Activated T-cell treated with anti-CD3 and anti-CD28 coated beads, Interleukin-2, amount 50 U/mL, for 72 hours (primary cell): ENCODE measurements at regions not wholly inside any gene's neighbourhood (a gene's known extent, or its start where the extent isn't known, plus 50 kb on each side); places are given as distances from the start of the nearest gene placed in this dataset.

Source experiments
- ATAC-seq, 2 donors: fragments of 150-1000 bp; cut with Tn5 transposase; replicated peaks in 1 of 2; 2 replicates each; pipeline ENCODE4 v1.10.0; 2021; ENCODE audit warnings: moderate library complexity in 2 of 2, mild to moderate bottlenecking in 1 of 2
- DNase-seq, 2 donors: peaks; one replicate each; pipeline ENCODE4 v3.0.0; 2021 to 2022; ENCODE audit warnings: mixed read lengths in 1 of 2
- H3K27ac Mint-ChIP-seq: one replicate; pipeline ENCODE4 v1.8.0; 2022; ENCODE audit warnings: mild to moderate bottlenecking, moderate library complexity, mixed read lengths
- H3K27me3 Mint-ChIP-seq: one replicate; pipeline ENCODE4 v1.8.0; 2022; ENCODE audit warnings: low read depth, mixed read lengths
- H3K36me3 Mint-ChIP-seq, 2 donors: one replicate each; pipeline ENCODE4 v1.8.0; 2022; ENCODE audit warnings: mixed read lengths in 2 of 2, mild to moderate bottlenecking in 1 of 2; ENCODE audit not compliant: insufficient read depth in 2 of 2
- H3K4me1 Mint-ChIP-seq: one replicate; pipeline ENCODE4 v1.8.0; 2022; ENCODE audit warnings: low read depth, mixed read lengths
- H3K4me3 Mint-ChIP-seq, 2 donors: one replicate each; pipeline ENCODE4 v1.8.0; 2022; ENCODE audit warnings: mild to moderate bottlenecking in 2 of 2, mixed read lengths in 2 of 2, moderate library complexity in 2 of 2
- H3K9me3 Mint-ChIP-seq, 2 donors: one replicate each; pipeline ENCODE4 v1.8.0; 2022; ENCODE audit warnings: mixed read lengths in 2 of 2

DNA sequence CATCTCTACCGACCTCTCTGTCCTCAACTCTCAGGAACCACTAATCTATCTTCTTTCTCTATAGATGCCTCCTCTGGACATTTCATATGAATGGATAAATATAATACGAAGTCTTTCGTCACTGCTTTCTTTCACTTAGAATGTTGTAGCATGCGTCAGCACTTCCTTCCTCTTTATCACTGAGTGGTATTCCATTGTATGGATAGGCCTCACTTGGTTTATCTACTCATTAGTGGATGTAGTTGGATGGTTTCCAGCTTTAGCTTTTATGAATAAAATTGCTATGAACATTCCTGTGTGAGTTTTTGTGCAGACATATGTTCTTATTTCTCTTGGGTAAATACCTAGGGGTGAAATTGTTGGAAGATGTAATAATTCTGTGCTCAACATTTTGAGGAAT, 528.2 kb upstream of the FAT1 start:
- no peak for ATAC-seq

DNA sequence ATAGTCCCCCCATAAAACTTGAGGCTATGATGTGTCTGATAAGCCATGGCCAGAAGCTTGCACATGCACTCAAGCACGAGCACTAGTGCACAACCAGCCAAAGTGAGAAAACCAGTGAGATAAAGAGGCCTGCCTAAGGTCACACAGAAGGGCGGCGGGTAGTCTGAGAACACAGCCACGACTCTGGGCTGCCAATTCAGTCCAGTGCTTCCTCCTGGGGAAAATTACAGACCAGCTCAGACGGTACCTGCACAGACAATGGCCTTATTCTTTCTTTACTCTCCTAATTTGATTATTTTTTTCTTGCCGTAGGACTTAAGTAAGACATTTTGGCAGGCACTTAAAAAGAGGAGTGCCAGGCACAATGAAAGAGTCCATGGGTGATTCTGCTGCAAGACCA, 533.2 kb upstream of the FAT1 start:
- ATAC-seq, result no peak
- H3K4me1 Mint-ChIP-seq, result no peaks in the 10 kb centered on the region

More for the DNA sequence above, 528.2 kb upstream of the FAT1 start:
- DNase-seq, result no peak
- Mint-ChIP-seq H3K9me3 (peaks cover 8 to 13% of the 10 kb centered on the region in 2 donors), H3K27me3 (no peaks in the 10 kb centered on the region), H3K27ac (no peak overlapping the region), H3K4me1 (no peaks in the 10 kb centered on the region), H3K36me3 (no peaks in the 10 kb centered on the region), H3K4me3 (no peak overlapping the region)

DNA sequence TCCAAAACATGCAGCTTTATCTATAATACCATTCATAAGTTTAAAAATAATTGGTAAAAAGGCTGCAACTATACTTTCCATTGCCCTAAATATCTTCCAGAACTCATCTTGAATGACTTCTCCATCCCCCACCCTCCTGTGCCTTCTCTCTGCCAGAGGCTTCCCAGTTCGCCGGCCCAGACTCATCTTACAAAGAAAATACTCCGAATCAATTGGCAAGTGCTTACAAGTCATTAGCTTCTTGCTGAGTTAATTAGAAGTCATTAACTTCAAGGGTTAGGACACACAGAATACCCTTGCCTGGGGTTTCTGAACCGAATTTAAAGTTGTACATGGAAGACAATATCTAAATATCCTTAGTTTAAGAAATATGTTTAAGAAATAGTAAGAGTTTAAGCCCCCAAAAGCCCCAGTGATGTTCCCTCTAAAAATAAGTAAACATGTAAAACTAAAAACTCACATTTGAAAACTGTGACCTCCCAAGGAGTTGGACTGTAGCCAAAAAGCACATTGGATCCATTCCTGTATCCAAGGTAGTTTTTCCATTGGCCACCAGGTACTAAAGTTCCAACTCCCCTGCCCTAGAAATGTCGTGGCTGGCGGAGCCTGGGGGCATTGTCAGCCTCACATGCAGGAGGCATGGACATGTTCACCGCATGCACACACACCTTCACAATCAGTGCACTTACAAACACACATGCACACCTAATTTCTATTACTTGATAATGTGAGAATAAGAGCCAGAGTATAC, 535.2 kb upstream of the FAT1 start:
- no peaks in the 10 kb centered on the region for H3K36me3 Mint-ChIP-seq
- no peaks in the 10 kb centered on the region for H3K27me3 Mint-ChIP-seq
- no peak for ATAC-seq
- no peak overlapping the region for H3K4me3 Mint-ChIP-seq
- no peak overlapping the region for H3K27ac Mint-ChIP-seq
- peaks cover 0 to 5% of the 10 kb centered on the region in 2 donors for H3K9me3 Mint-ChIP-seq
- H3K4me1 Mint-ChIP-seq, result no peaks in the 10 kb centered on the region
- no peak for DNase-seq

More for the DNA sequence above, 533.2 kb upstream of the FAT1 start:
- H3K4me3 Mint-ChIP-seq, result no peak overlapping the region
- no peaks in the 10 kb centered on the region for H3K36me3 Mint-ChIP-seq
- H3K27ac Mint-ChIP-seq, result no peak overlapping the region
- DNase-seq, result no peak
- H3K9me3 Mint-ChIP-seq, result peaks cover 2 to 7% of the 10 kb centered on the region in 2 donors
- no peaks in the 10 kb centered on the region for H3K27me3 Mint-ChIP-seq

DNA sequence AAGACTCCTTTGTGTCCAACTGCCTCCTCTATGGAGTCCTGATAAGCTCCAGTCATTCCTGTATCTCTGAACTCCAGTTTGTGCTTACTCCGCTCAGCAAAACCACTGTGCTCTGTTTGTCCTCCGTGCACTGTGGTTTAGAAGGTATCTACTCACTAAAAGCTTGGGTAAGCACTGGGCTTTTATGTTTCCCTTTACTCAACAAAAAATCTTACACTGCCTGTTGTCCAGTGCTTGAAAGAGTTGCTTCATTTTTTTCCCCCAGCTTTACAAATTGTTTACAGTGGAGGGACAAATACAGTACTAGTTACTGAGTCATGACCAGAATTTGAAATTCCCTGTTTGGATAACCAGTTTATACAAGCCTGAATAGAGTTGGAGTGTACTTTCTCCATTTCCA, 545.3 kb upstream of the FAT1 start:
- ATAC-seq, result no peak
- Mint-ChIP-seq H3K9me3 (peaks cover 3 to 8% of the 10 kb centered on the region in 2 donors), H3K4me3 (no peak overlapping the region), H3K27me3 (no peaks in the 10 kb centered on the region), H3K36me3 (peaks cover 0 to 2% of the 10 kb centered on the region in 2 donors), H3K4me1 (no peaks in the 10 kb centered on the region), H3K27ac (no peak overlapping the region)
- DNase-seq, result no peak

DNA sequence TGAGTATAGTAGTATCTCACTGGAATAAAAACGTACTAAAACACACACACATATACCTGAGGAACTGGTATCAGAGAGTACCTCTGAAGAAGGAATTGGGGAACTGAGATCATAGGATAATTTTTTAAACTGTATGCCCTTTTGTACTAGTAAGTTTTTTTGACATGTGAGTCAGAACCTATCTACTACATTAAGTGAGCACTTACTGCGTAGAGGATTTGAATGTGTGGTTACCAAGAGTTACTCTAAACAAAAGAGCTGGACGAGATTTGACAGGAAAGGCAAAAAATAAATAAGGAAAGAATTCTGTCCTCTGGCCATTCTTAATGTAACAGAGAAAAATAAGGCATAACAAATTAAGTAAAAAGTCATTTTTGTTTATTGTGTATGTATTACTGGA, 546.5 kb upstream of the FAT1 start:
- Mint-ChIP-seq H3K4me1 (no peaks in the 10 kb centered on the region), H3K4me3 (no peak overlapping the region), H3K27me3 (no peaks in the 10 kb centered on the region), H3K9me3 (peaks cover 3 to 7% of the 10 kb centered on the region in 2 donors), H3K27ac (no peak overlapping the region), H3K36me3 (no peaks in the 10 kb centered on the region)
- ATAC-seq (no peak), DNase-seq (no peak)

DNA sequence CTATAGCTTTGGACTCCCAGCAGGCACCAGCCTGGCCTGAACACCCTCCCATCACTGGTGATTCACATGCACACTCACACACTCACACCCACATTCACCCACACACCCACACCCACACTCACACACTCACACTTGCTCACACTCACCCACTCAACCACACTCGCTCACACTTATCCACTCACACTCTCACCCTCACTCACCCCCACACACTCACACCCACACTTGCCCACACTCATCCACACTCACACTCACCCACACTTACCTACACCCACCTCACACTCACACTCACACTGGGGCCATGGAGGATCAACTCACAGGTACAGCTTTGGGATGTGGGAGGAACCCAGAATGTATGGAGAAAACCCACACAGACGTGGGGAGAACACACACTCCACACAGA, 548.2 kb upstream of the FAT1 start:
- peaks cover 3 to 4% of the 10 kb centered on the region in 2 donors for H3K9me3 Mint-ChIP-seq
- DNase-seq (no peak), ATAC-seq (no peak)
- H3K27me3 Mint-ChIP-seq, result no peaks in the 10 kb centered on the region
- no peak overlapping the region for H3K4me3 Mint-ChIP-seq
- no peaks in the 10 kb centered on the region for H3K36me3 Mint-ChIP-seq
- no peak overlapping the region for H3K27ac Mint-ChIP-seq
- H3K4me1 Mint-ChIP-seq, result no peaks in the 10 kb centered on the region

DNA sequence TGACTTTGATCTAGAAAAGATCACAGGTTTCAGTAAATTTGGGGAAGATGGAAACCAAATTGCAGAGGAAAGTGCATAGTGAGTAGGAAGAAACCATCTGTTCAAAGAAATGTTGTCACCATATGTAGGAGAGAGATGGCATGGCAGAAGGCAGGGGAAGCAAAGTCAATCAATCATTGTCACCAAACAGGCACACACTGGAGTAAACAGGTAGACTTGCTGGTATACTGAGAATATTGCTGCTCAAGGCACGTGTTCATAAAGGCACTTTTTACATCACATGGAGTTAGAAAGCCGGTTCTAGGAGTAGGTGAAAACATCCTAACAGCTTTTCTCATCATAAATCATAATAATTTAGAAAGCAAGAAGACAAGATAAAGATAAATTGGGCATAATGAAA, 550.5 kb upstream of the FAT1 start:
- H3K27ac Mint-ChIP-seq, result no peak overlapping the region
- no peak overlapping the region for H3K4me3 Mint-ChIP-seq
- no peaks in the 10 kb centered on the region for H3K36me3 Mint-ChIP-seq
- H3K4me1 Mint-ChIP-seq, result no peaks in the 10 kb centered on the region
- ATAC-seq (no peak), DNase-seq (no peak)
- H3K27me3 Mint-ChIP-seq, result no peaks in the 10 kb centered on the region
- H3K9me3 Mint-ChIP-seq, result peaks cover 0 to 7% of the 10 kb centered on the region in 2 donors

DNA sequence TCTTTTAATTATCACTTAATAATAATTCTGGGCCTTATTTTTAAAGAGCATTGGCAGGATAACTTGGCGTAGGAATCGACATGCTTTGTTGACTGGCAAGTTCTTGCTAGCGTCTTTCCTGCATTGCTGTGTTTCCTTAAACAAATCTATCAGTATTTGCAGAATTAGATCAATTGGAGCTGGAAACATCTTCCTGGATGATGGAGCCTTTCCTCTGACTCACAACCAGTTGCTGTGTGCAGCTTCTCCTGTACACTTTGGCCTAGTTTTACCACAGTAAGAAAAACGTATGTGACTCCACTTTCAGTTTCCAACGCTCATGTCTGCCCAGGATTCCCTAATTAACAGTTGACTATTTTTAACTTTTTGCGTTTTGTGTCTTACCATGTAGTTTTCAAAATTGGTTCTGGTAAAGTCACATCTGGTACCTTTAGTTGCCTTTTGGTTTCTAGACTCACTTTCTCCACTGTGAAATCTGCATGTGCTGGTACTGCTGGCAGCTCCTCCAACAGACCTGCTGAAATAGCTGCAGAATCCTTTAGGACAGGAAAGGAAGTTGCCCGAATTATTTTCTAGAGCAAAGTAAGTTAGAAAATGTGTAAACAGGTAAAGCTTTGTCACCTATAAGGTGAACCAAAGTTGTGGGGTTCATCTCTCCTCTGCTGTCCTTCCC, 553.2 kb upstream of the FAT1 start:
- H3K4me1 Mint-ChIP-seq, result no peaks in the 10 kb centered on the region
- H3K27ac Mint-ChIP-seq, result no peak overlapping the region
- peaks cover 0 to 2% of the 10 kb centered on the region in 2 donors for H3K36me3 Mint-ChIP-seq
- peaks cover 3 to 12% of the 10 kb centered on the region in 2 donors for H3K9me3 Mint-ChIP-seq
- DNase-seq, result no peak
- ATAC-seq, result no peak
- no peaks in the 10 kb centered on the region for H3K27me3 Mint-ChIP-seq
- H3K4me3 Mint-ChIP-seq, result no peak overlapping the region

DNA sequence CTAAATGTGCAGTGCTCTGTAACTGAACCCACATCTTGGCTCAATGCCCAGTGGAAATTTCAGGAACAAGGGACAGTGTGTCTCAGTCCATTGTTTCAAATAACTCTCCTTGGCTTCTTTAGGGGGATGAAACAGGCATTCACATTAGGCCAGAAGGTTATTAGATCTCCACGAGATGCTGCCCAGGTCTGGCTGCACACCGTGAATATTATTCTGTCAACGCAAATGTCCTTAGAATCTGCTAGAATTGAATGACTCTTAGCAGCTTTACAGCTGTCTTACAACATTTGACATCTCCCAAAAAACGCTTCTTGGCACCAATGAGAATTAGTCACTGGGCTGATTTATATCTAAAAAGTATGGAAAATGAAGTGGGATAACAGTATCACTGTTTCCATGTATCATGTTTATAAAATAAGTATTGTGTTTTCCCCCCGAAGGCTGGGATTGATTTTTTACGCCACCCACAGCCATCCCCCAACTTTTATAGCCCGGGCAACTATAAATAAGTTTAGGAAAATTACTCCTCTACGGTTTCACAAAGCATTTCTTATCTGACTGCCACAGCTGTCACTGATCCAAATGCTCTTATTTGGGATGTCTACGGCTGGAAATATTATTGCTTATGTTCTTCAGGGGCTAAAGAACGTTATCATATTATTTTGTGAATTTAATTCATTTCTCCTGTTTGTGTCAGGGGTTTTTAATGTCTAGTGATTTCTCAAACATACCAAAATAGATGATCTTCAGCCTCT, 559.7 kb upstream of the FAT1 start:
- Mint-ChIP-seq H3K4me3 (no peak overlapping the region), H3K9me3 (peaks cover 3 to 14% of the 10 kb centered on the region in 2 donors), H3K36me3 (peaks cover 0 to 2% of the 10 kb centered on the region in 2 donors), H3K27me3 (no peaks in the 10 kb centered on the region), H3K27ac (no peak overlapping the region), H3K4me1 (no peaks in the 10 kb centered on the region)
- ATAC-seq (no peak), DNase-seq (no peak)

DNA sequence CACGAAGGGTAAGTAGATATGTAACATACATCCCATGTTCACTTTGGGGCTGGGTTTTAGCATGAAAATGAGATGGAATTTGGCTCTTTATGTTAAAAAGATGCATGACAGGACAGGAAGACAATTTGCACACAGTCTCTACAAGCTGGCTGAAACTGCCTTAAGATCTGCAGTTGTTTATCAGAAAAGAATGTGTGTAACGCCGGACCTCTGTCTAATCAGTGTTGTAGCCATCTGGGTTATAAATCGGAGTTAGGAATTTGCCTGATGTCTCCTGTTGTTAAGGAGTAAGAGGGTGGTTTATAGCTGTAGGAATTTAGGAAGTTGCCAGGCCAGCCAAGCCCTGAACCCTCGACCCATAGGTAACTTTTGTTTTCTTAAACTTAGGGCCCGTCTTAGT, 562.9 kb upstream of the FAT1 start:
- Mint-ChIP-seq H3K4me3 (no peak overlapping the region), H3K4me1 (no peaks in the 10 kb centered on the region), H3K27me3 (no peaks in the 10 kb centered on the region), H3K27ac (no peak overlapping the region), H3K9me3 (peaks cover 0 to 3% of the 10 kb centered on the region in 2 donors), H3K36me3 (no peaks in the 10 kb centered on the region)
- no peak for DNase-seq
- ATAC-seq, result no peak

DNA sequence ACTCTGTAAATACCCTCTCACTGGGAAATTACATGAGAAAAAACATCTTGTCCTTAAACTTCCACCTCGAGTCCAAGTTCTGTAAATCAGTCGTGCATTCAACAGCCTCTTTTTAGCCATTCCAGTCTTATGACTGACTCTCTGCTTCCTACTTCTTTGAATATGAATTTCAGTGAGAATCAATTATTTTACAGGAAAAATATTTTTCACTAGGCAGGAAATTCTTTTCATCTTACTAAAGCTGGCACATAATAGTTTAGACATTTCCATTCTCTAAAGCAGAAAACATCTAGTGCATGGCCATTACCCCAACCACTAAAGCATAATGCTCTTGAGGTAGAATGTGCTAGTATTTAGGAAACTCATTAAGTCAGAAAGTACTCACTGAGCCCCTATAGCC, 565.7 kb upstream of the FAT1 start:
- peaks cover 2 to 5% of the 10 kb centered on the region in 2 donors for H3K9me3 Mint-ChIP-seq
- no peak overlapping the region for H3K4me3 Mint-ChIP-seq
- DNase-seq, result no peak
- no peaks in the 10 kb centered on the region for H3K27me3 Mint-ChIP-seq
- no peaks in the 10 kb centered on the region for H3K36me3 Mint-ChIP-seq
- H3K4me1 Mint-ChIP-seq, result no peaks in the 10 kb centered on the region
- no peak overlapping the region for H3K27ac Mint-ChIP-seq
- ATAC-seq, result no peak

DNA sequence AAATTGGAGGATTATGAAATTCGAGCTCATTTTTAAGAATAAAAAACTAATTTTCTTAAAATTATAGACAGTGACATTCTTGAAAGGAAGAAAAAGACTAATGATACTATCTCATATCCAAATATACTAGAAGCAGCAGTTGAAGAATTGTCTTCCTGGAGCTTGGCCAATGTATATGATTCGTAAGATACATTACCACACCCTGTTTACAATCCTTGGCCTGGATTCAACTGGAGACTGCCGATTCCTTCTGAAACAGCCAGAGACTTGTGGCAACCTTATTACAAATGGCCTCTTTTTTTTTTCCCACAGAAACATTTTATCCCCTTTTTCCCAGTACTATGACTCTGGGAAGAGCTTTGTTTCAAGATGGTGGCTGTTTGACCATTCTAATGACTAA, 571.2 kb upstream of the FAT1 start:
- Mint-ChIP-seq H3K27ac (no peak overlapping the region), H3K36me3 (peaks cover 4 to 8% of the 10 kb centered on the region in 2 donors), H3K4me1 (no peaks in the 10 kb centered on the region), H3K4me3 (no peak overlapping the region), H3K9me3 (peaks cover 20 to 23% of the 10 kb centered on the region in 2 donors), H3K27me3 (no peaks in the 10 kb centered on the region)
- ATAC-seq (no peak), DNase-seq (no peak)

DNA sequence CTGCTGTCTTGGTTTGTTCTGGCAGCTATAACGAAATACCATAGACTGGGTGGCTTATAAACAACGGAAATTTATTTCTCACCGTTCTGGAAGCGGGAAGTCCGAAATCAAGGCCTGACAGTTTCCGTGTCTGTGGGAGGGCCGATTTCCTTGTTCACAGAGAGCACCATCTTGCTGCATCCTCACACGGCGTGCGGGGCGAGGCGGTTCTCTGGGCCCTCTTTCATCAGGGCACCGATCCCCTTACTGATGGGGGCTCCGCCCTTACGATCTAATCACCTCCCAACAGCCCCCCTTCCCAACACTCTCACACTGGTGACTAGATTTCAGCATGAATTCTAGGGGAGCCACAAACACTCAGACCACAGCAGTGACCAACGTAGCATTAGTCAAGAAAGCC, 578.3 kb upstream of the FAT1 start:
- no peaks in the 10 kb centered on the region for H3K27me3 Mint-ChIP-seq
- DNase-seq (no peak), ATAC-seq (no peak)
- H3K27ac Mint-ChIP-seq, result no peak overlapping the region
- H3K4me1 Mint-ChIP-seq, result no peaks in the 10 kb centered on the region
- H3K36me3 Mint-ChIP-seq, result peaks cover 3 to 7% of the 10 kb centered on the region in 2 donors
- H3K9me3 Mint-ChIP-seq, result peaks cover 18 to 21% of the 10 kb centered on the region in 2 donors
- no peak overlapping the region for H3K4me3 Mint-ChIP-seq
